Panc1 (cell line): ENCODE measurements at regions not wholly inside any gene's neighbourhood (a gene's known extent, or its start where the extent isn't known, plus 50 kb on each side); places are given as distances from the start of the nearest gene placed in this dataset.

ENCODE experiments used
- ATAC-seq: fragments of 200-7000 bp; cut with Tn5 transposase; 2 replicates; pipeline ENCODE4 v1.9.1; 2020; ENCODE audit warnings: mild to moderate bottlenecking, moderate library complexity
- BruUV-seq: library from RNA; stranded (reverse); fragments of 400-500 nt; replicated peaks from 2 replicates; lab custom pipeline; 2021; lab: Mats Ljungman, UMichigan
- CTCF ChIA-PET: fragments of 300-600 bp; sonication (Branson Sonifier 250); formaldehyde crosslinking; loops from one replicate; lab custom pipeline; 2022; ENCODE audit warnings: antibody characterized with exemption; lab: Charles Lee
- POLR2A ChIA-PET: fragments of 300-600 bp; sonication (Branson Sonifier 250); formaldehyde crosslinking; loops from one replicate; lab custom pipeline; 2022; ENCODE audit warnings: antibody characterized with exemption; lab: Charles Lee
- DNase-seq: peaks from one replicate; pipeline ENCODE4 v3.0.0-alpha.2; 2010; ENCODE audit warnings: low read depth, low spot score
- H3K27ac ChIP-seq: 2 replicates; pipeline ENCODE4 v1.5.1; 2011; ENCODE audit warnings: mild to moderate bottlenecking, low read length, inconsistent platforms
- H3K27me3 ChIP-seq: fragments of 200-500 bp; sonication (Bioruptor generic); 2 replicates; pipeline ENCODE4 v1.6.0; 2014; ENCODE audit warnings: low read length, inconsistent platforms; ENCODE audit not compliant: control insufficient read depth, insufficient read depth
- H3K36me3 ChIP-seq: fragments of 200-500 bp; sonication (Bioruptor generic); 2 replicates; pipeline ENCODE4 v1.5.1; 2014; ENCODE audit warnings: inconsistent platforms, mild to moderate bottlenecking, low read length, moderate library complexity; ENCODE audit not compliant: control insufficient read depth, insufficient read depth
- H3K4me1 ChIP-seq: 2 replicates; pipeline ENCODE4 v1.5.1; 2011; ENCODE audit warnings: inconsistent platforms, mild to moderate bottlenecking, low read length, moderate library complexity; ENCODE audit not compliant: control insufficient read depth, insufficient read depth
- H3K4me3 ChIP-seq, 2 experiments: 2 replicates each; pipeline ENCODE4 v1.5.1; 2011 to 2012; ENCODE audit warnings: low read depth in 2 of 2, low read length in 2 of 2, mild to moderate bottlenecking in 2 of 2, inconsistent platforms in 1 of 2, moderate library complexity in 1 of 2
- H3K9me3 ChIP-seq: fragments of 200-500 bp; sonication (Bioruptor generic); 2 replicates; pipeline ENCODE4 v1.5.1; 2014; ENCODE audit warnings: low read depth, mild to moderate bottlenecking, inconsistent platforms, low read length, moderate library complexity; ENCODE audit not compliant: control insufficient read depth, insufficient read depth
- CTCF ChIP-seq: fragments of 450-650 bp; IDR thresholded peaks from 2 replicates; pipeline ENCODE4 v1.5.1; 2017; ENCODE audit warnings: mild to moderate bottlenecking
- POLR2AphosphoS5 ChIP-seq: IDR thresholded peaks from 2 replicates; pipeline ENCODE4 v1.6.1; 2012; ENCODE audit warnings: mild to moderate bottlenecking, low read depth, low read length, moderate library complexity
- REST ChIP-seq, 2 experiments: IDR thresholded peaks; 2 replicates each; pipeline ENCODE4 v1.6.1; 2011 to 2012; ENCODE audit warnings: low read depth in 2 of 2, control low read depth in 1 of 2, low read length in 1 of 2, mild to moderate bottlenecking in 1 of 2, moderate library complexity in 1 of 2; ENCODE audit not compliant: insufficient read depth in 1 of 2
- SIN3A ChIP-seq: IDR thresholded peaks from 2 replicates; pipeline ENCODE4 v1.6.1; 2012; ENCODE audit warnings: low read depth, mild to moderate bottlenecking, low read length, moderate library complexity, borderline replicate concordance; ENCODE audit not compliant: insufficient read depth
- TCF7L2 ChIP-seq: IDR thresholded peaks from 2 replicates; pipeline ENCODE4 v1.6.1; 2011; ENCODE audit warnings: mild to moderate bottlenecking, low read depth, low read length, inconsistent platforms
- in situ Hi-C: cut with HindIII; loops from 2 replicates; pipeline ENCODE4 v1.10.0; 2016; ENCODE audit warnings: low sequenced_read_pairs, low pct_unique_long_range_greater_than_20kb
- intact Hi-C: fragments of 100-400 bp; cut with micrococcal nuclease; formaldehyde crosslinking; loops from one replicate; pipeline ENCODE4 v1.10.0; 2022; ENCODE audit not compliant: unreplicated experiment

GRCh38 chr1:238404481-238404880 is 513.8 kb upstream of the ZP4 start:
- no peak overlapping the region for H3K4me3 ChIP-seq
- H3K9me3 ChIP-seq = no peaks in the 10 kb centered on the region
- TF ChIP-seq TCF7L2 = no peak
- TF ChIP-seq CTCF = no peak
- TF ChIP-seq POLR2AphosphoS5 = no peak
- no peak overlapping the region for H3K27ac ChIP-seq
- H3K27me3 ChIP-seq = no peaks in the 10 kb centered on the region
- ATAC-seq (no peak), DNase-seq (no peak)
- ChIA-PET CTCF (no interaction called here), POLR2A (no interaction called here)
- no peaks in the 10 kb centered on the region for H3K36me3 ChIP-seq
- H3K4me1 ChIP-seq = no peaks in the 10 kb centered on the region
- intact Hi-C loops (no loop called here), in situ Hi-C loops (no loop called here)
- BruUV-seq = no TSS peak

GRCh38 chr1:238401144-238401543 is 510.4 kb upstream of the ZP4 start:
- CTCF ChIA-PET = no interaction called here
- ATAC-seq (no peak), DNase-seq (no peak)
- no peak overlapping the region for H3K27ac ChIP-seq
- no peaks in the 10 kb centered on the region for H3K27me3 ChIP-seq
- H3K4me1 ChIP-seq = no peaks in the 10 kb centered on the region
- no peak overlapping the region for H3K4me3 ChIP-seq
- in situ Hi-C loops (no loop called here), intact Hi-C loops (no loop called here)
- POLR2A ChIA-PET = no interaction called here
- no peaks in the 10 kb centered on the region for H3K9me3 ChIP-seq
- TF ChIP-seq SIN3A (no peak), POLR2AphosphoS5 (no peak), TCF7L2 (no peak), REST (IDR thresholded peaks at IDR 0.05; ENCODE audit: insufficient read depth in 1 of 2, low read depth in 2 of 2, low read length in 1 of 2) (no peak), CTCF (no peak)
- no TSS peak for BruUV-seq
- no peaks in the 10 kb centered on the region for H3K36me3 ChIP-seq

- Histone ChIP-seq H3K9me3 (no peaks in the 10 kb centered on the region), H3K4me3 (no peak overlapping the region), H3K4me1 (no peaks in the 10 kb centered on the region), H3K27me3 (no peaks in the 10 kb centered on the region), H3K27ac (no peak overlapping the region), H3K36me3 (no peaks in the 10 kb centered on the region)
- ATAC-seq = no peak
- intact Hi-C loops = no loop called here
- CTCF ChIA-PET = no interaction called here
- POLR2A ChIA-PET = no interaction called here
- no TSS peak for BruUV-seq
- DNase-seq = no peak
- TF ChIP-seq TCF7L2 = no peak
- peak; percentile 20 for TF ChIP-seq CTCF
- TF ChIP-seq POLR2AphosphoS5 = no peak
- in situ Hi-C loops = no loop called here
Measured at GRCh38 chr1:238399558-238399957, 508.8 kb upstream of the ZP4 start.
